ENCODE measurements at regions not wholly inside any gene's neighbourhood (a gene's known extent, or its start where the extent isn't known, plus 50 kb on each side); places are given as distances from the start of the nearest gene placed in this dataset.

DNA sequence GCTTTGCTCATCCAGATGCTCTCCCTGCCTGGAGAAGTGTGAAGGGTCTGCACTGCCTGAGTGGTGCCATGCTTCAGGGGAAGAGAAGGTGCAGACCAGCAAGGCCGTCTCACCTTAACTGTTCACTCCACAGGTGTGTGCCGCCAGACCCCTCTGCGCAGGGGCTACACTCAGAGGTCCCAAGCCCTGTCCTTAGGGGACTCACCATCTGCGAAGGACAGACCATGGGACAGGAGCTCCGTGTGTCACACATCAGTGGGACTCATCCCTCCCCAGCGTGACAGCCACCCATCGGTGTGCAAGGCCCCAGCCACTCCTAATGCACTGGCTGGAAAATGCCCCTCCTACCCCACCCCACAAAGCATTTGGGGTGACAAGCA lies 142.9 kb downstream of the OLFM1 start:
- TF ChIP-seq, protein P1, sequence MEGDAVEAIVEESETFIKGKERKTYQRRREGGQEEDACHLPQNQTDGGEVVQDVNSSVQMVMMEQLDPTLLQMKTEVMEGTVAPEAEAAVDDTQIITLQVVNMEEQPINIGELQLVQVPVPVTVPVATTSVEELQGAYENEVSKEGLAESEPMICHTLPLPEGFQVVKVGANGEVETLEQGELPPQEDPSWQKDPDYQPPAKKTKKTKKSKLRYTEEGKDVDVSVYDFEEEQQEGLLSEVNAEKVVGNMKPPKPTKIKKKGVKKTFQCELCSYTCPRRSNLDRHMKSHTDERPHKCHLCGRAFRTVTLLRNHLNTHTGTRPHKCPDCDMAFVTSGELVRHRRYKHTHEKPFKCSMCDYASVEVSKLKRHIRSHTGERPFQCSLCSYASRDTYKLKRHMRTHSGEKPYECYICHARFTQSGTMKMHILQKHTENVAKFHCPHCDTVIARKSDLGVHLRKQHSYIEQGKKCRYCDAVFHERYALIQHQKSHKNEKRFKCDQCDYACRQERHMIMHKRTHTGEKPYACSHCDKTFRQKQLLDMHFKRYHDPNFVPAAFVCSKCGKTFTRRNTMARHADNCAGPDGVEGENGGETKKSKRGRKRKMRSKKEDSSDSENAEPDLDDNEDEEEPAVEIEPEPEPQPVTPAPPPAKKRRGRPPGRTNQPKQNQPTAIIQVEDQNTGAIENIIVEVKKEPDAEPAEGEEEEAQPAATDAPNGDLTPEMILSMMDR (IDR thresholded peaks at IDR 0.05) = no peak
- TF ChIP-seq POLR2AphosphoS5 (IDR thresholded peaks at IDR 0.05) (no peak), POLR2A (IDR thresholded peaks at IDR 0.05) (no peak)

Data from breast epithelium (tissue), 3 donors.